ENCODE measurements at regions not wholly inside any gene's neighbourhood (a gene's known extent, or its start where the extent isn't known, plus 50 kb on each side); places are given as distances from the start of the nearest gene placed in this dataset.
A peak's percentile ranks its signal among the peaks of the same experiment; 100 is the strongest.

- peaks cover 2% of the 10 kb centered on the region for H3K4me1 Mint-ChIP-seq (ENCODE audit: low read depth, unreplicated experiment)
- H3K36me3 Mint-ChIP-seq (ENCODE audit: unreplicated experiment), result no peaks in the 10 kb centered on the region
- no peak overlapping the region for H3K4me3 Mint-ChIP-seq (ENCODE audit: unreplicated experiment)
- H3K27me3 Mint-ChIP-seq (ENCODE audit: unreplicated experiment), result no peaks in the 10 kb centered on the region
- no peaks in the 10 kb centered on the region for H3K9me3 Mint-ChIP-seq (ENCODE audit: unreplicated experiment)
- H3K27ac Mint-ChIP-seq (ENCODE audit: unreplicated experiment), result no peak overlapping the region
- no peak for DNase-seq
- TF ChIP-seq CTCF (IDR thresholded peaks at IDR 0.05; ENCODE audit: partially characterized antibody, unreplicated experiment), result no peak
Measured at GRCh38 chr3:17980863-17981262, 238.4 kb upstream of the TBC1D5 start.

GRCh38 chr3:17979911-17980310, 237.5 kb upstream of the TBC1D5 start:
- Mint-ChIP-seq H3K9me3 (ENCODE audit: unreplicated experiment) (no peaks in the 10 kb centered on the region), H3K27ac (ENCODE audit: unreplicated experiment) (no peak overlapping the region), H3K27me3 (ENCODE audit: unreplicated experiment) (no peaks in the 10 kb centered on the region), H3K4me1 (ENCODE audit: low read depth, unreplicated experiment) (peaks cover 2% of the 10 kb centered on the region), H3K36me3 (ENCODE audit: unreplicated experiment) (no peaks in the 10 kb centered on the region), H3K4me3 (ENCODE audit: unreplicated experiment) (no peak overlapping the region)
- no peak for TF ChIP-seq CTCF (IDR thresholded peaks at IDR 0.05; ENCODE audit: partially characterized antibody, unreplicated experiment)
- DNase-seq, result no peak

- H3K4me3 Mint-ChIP-seq (ENCODE audit: unreplicated experiment), result no peak overlapping the region
- peaks cover 2% of the 10 kb centered on the region for H3K4me1 Mint-ChIP-seq (ENCODE audit: low read depth, unreplicated experiment)
- no peaks in the 10 kb centered on the region for H3K9me3 Mint-ChIP-seq (ENCODE audit: unreplicated experiment)
- H3K27me3 Mint-ChIP-seq (ENCODE audit: unreplicated experiment), result no peaks in the 10 kb centered on the region
- H3K27ac Mint-ChIP-seq (ENCODE audit: unreplicated experiment), result no peak overlapping the region
- no peak for TF ChIP-seq CTCF (IDR thresholded peaks at IDR 0.05; ENCODE audit: partially characterized antibody, unreplicated experiment)
- H3K36me3 Mint-ChIP-seq (ENCODE audit: unreplicated experiment), result no peaks in the 10 kb centered on the region
- no peak for DNase-seq
Measured at GRCh38 chr3:17979252-17979651, 236.8 kb upstream of the TBC1D5 start.

GRCh38 chr3:17974206-17974841, 231.9 kb upstream of the TBC1D5 start:
- DNase-seq, result no peak
- Mint-ChIP-seq H3K36me3 (ENCODE audit: unreplicated experiment) (no peaks in the 10 kb centered on the region), H3K4me1 (ENCODE audit: low read depth, unreplicated experiment) (peaks cover 24% of the 10 kb centered on the region), H3K4me3 (ENCODE audit: unreplicated experiment) (no peak overlapping the region), H3K9me3 (ENCODE audit: unreplicated experiment) (no peaks in the 10 kb centered on the region), H3K27ac (ENCODE audit: unreplicated experiment) (no peak overlapping the region), H3K27me3 (ENCODE audit: unreplicated experiment) (no peaks in the 10 kb centered on the region)
- no peak for TF ChIP-seq CTCF (IDR thresholded peaks at IDR 0.05; ENCODE audit: partially characterized antibody, unreplicated experiment)

GRCh38 chr3:17972959-17973906, 230.8 kb upstream of the TBC1D5 start:
- Mint-ChIP-seq H3K27ac (ENCODE audit: unreplicated experiment) (peak overlapping the region; percentile 26), H3K4me3 (ENCODE audit: unreplicated experiment) (no peak overlapping the region), H3K27me3 (ENCODE audit: unreplicated experiment) (no peaks in the 10 kb centered on the region), H3K9me3 (ENCODE audit: unreplicated experiment) (no peaks in the 10 kb centered on the region), H3K4me1 (ENCODE audit: low read depth, unreplicated experiment) (peaks cover 24% of the 10 kb centered on the region), H3K36me3 (ENCODE audit: unreplicated experiment) (no peaks in the 10 kb centered on the region)
- no peak for TF ChIP-seq CTCF (IDR thresholded peaks at IDR 0.05; ENCODE audit: partially characterized antibody, unreplicated experiment)
- DNase-seq, result no peak

Data from glutamatergic neuron (in vitro differentiated cells).